GM12872 (cell line): ENCODE measurements at regions not wholly inside any gene's neighbourhood (a gene's known extent, or its start where the extent isn't known, plus 50 kb on each side); places are given as distances from the start of the nearest gene placed in this dataset.

Experiments
- TF ChIP-seq, protein P1 (sequence below): IDR thresholded peaks from 3 replicates; pipeline ENCODE4 v1.5.1; 2011; ENCODE audit warnings: low read depth, mild to moderate bottlenecking, low read length, moderate library complexity; ENCODE audit not compliant: insufficient read depth

DNA sequence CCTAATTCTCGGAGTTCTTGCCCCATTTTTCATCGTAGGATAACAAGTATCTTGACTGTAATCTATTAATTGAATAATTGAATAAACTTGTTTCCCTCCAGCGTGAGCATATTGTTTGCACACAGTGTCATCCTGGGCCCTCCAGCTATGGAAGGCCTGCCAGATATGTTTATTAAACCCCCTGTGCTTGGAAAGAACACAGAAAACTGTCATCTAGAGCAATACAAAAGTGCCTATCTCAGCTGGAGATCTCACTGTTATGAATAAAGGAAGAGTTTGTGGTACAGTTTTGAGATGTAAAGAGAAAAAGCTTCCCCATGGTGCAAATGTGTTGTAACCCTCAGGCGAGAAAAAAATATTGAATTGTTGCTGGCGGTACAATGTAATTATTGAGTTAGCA lies 405.9 kb downstream of the SOX2 start:
- TF ChIP-seq, protein P1, sequence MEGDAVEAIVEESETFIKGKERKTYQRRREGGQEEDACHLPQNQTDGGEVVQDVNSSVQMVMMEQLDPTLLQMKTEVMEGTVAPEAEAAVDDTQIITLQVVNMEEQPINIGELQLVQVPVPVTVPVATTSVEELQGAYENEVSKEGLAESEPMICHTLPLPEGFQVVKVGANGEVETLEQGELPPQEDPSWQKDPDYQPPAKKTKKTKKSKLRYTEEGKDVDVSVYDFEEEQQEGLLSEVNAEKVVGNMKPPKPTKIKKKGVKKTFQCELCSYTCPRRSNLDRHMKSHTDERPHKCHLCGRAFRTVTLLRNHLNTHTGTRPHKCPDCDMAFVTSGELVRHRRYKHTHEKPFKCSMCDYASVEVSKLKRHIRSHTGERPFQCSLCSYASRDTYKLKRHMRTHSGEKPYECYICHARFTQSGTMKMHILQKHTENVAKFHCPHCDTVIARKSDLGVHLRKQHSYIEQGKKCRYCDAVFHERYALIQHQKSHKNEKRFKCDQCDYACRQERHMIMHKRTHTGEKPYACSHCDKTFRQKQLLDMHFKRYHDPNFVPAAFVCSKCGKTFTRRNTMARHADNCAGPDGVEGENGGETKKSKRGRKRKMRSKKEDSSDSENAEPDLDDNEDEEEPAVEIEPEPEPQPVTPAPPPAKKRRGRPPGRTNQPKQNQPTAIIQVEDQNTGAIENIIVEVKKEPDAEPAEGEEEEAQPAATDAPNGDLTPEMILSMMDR, result no peak

DNA sequence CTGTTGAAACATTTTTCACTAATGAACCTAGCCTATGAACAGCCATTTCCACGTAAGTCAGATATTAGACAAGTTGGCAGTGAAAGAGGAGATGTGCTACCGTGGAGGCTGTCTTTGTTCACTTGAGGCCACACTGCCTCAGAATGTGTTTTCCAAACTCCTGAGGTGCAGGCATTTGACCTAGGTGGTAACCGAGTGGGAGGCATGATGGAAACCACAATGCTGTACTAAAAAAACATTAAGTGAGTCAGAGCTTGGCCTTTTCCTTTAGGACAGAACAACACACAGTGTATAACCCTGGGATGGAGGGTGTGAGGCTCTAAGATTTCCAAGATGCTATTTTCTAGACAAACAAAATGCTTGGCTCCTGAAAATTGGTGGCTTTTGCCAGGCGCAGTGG lies 406.3 kb downstream of the SOX2 start:
- TF ChIP-seq, protein P1, result no peak

DNA sequence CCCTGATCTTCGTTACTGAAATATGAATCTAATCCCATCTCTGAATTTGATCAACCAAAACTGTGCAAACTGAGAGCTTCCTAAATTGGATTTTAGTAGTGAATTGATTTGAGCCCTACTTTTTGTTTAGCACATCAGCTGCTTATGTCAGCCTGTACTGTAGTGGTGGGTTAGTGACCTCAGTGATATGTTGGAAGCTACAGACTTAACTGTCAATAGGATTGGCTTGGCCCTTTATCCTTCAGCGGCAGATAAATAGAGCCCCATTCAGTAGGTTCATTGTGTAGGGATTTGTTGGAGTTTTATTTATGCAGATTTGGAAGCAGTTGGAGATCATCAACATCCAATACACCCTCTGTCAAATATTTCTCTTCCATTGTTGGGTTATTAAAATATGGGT lies 409.7 kb downstream of the SOX2 start:
- TF ChIP-seq, protein P1, result no peak

DNA sequence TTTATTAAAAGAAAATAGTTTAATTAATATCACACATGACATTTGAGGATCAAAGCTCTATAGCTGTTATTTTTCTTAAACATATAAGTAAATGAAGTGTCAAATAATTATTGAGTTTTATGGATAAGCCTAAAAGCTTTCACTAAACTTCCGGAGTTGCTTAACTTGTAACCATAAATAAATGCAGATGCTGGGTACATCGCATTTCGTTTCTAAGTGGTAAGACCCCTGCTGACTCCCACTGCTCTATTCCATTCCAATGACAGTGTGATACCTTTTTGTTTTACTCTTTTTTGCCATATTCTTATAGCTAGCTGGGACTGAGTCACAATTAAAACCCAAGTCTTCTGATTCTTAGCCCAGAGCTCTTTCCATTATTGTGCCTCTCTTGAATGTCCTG lies 411.1 kb downstream of the SOX2 start:
- TF ChIP-seq, protein P1, result no peak

DNA sequence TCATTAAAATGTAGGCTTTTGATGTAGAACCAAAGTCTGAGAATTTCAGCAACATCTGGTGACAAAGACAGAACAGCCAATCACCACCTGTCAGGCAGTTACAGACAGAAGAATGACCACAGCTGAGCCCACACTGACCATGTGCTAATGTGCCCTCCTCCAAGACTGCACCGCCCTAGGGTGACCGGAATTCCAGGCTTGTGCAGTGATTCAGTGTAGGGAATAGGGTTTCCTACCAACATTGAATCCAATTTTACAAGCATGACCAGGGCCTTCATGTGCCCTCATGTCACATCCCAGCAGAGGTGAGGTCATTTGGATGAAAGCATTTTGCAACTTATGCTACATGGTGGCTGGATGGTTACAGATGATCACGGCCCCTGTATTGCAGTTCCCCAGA lies 412.5 kb downstream of the SOX2 start:
- TF ChIP-seq, protein P1, result no peak

DNA sequence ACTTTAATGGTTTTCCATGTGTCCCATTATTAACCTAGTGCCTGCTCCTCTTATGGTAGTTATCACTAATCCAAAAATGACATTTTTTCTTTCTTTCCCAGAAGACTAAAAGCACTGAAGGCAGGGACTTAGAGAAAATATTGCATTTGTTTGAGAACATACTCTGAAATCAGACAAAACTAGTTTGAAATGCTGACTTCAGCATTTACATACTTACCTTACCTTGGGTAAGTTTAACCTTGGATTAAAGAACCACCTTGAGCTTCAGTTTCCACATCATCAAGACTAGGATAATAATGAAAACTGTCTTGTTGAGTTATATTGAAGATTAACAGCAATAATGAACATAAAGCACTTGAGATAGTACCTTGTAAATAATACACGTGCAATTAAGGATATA lies 413.0 kb downstream of the SOX2 start:
- TF ChIP-seq, protein P1, result no peak

DNA sequence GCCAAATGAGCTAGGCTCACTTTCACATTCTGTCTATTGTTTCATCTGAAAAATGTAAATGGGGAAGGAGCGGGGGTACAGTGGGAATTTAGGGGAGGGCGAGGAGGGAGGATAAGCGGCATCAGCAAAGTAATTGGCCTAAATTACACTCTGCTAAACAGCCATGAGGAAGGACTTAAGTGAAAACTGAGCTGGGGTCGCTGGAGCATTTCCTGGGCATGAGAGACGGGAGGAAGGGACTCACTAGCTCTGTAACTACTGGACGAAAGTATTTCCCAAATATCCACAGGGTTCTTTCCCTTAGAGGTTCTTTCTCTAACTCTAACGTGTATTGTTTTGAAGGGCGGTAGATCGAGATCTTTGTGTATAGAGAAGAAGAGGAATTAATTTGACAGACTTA lies 418.0 kb downstream of the SOX2 start:
- TF ChIP-seq, protein P1, result no peak

DNA sequence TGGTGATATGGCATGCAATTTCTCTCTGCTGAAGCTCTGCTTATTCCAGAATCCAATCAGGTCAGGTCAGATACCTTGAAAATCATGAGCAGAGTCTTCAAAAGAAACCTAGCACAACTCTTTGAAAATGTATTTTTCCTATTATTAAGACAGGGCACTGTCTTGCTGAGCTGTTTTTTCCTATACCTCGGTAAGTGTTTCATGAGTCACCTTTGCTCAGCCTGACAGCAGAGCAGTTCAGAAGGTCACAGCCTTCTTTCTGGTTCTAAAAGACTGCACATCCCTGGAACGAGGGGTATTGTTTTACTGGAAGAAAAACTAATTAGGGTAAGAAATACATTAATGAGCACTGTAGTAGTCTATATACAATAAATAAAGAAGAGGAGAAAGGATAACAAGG lies 422.0 kb downstream of the SOX2 start:
- TF ChIP-seq, protein P1, result no peak
